A673 (cell line): ENCODE measurements at regions not wholly inside any gene's neighbourhood (a gene's known extent, or its start where the extent isn't known, plus 50 kb on each side); places are given as distances from the start of the nearest gene placed in this dataset.

Experiments
- EZH2 ChIP-seq: fragments of 200-600 bp; sonication (generic); IDR thresholded peaks from 2 replicates; pipeline ENCODE4 v1.6.1; 2017; ENCODE audit warnings: borderline replicate concordance, low read depth, mild to moderate bottlenecking, mixed read lengths, antibody characterized with exemption, low read length; ENCODE audit not compliant: poor library complexity, severe bottlenecking
- TF ChIP-seq, protein P1 (sequence below): fragments of 300-800, 200-600 bp; sonication (generic); conservative IDR thresholded peaks from 2 replicates; pipeline ENCODE4 v1.5.1; 2017; ENCODE audit warnings: low read depth, mild to moderate bottlenecking, antibody characterized with exemption, low read length, moderate library complexity, mixed read lengths

- TF ChIP-seq, protein P1, sequence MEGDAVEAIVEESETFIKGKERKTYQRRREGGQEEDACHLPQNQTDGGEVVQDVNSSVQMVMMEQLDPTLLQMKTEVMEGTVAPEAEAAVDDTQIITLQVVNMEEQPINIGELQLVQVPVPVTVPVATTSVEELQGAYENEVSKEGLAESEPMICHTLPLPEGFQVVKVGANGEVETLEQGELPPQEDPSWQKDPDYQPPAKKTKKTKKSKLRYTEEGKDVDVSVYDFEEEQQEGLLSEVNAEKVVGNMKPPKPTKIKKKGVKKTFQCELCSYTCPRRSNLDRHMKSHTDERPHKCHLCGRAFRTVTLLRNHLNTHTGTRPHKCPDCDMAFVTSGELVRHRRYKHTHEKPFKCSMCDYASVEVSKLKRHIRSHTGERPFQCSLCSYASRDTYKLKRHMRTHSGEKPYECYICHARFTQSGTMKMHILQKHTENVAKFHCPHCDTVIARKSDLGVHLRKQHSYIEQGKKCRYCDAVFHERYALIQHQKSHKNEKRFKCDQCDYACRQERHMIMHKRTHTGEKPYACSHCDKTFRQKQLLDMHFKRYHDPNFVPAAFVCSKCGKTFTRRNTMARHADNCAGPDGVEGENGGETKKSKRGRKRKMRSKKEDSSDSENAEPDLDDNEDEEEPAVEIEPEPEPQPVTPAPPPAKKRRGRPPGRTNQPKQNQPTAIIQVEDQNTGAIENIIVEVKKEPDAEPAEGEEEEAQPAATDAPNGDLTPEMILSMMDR = no peak
- TF ChIP-seq EZH2 = no peak
Observed at GRCh38 chr5:125026867-125027731, 280.7 kb upstream of the ZNF608 start.
